HepG2 (cell line): ENCODE measurements at regions not wholly inside any gene's neighbourhood (a gene's known extent, or its start where the extent isn't known, plus 50 kb on each side); places are given as distances from the start of the nearest gene placed in this dataset.

ENCODE experiments used
- ATAC-seq: fragments of 200-7000 bp; cut with Tn5 transposase; 3 replicates; pipeline ENCODE4 v1.9.1; 2020; ENCODE audit warnings: mild to moderate bottlenecking, moderate library complexity
- BruUV-seq: library from RNA; stranded (reverse); fragments of 400-500 nt; replicated peaks from 2 replicates; lab custom pipeline; 2021; lab: Mats Ljungman, UMichigan
- CTCF ChIA-PET: fragments of 300-600 bp; formaldehyde crosslinking; extraction: SDS; loops from one replicate; lab custom pipeline; 2021; ENCODE audit warnings: low total read pairs, inconsistent platforms, low intra/inter-chr PET ratio; lab: Yijun Ruan, JAX
- POLR2A ChIA-PET: fragments of 350-600 bp; sonication (Branson Sonifier 250); formaldehyde crosslinking; loops from one replicate; lab custom pipeline; 2020; ENCODE audit warnings: antibody characterized with exemption, inconsistent platforms; lab: Yijun Ruan, JAX
- DNase-seq: peaks from one replicate; pipeline ENCODE4 v3.0.0-alpha.2; 2015; ENCODE audit warnings: low spot score
- FAIRE-seq: peaks from 3 replicates; lab custom pipeline; 2011; peaks lifted over from hg19 to GRCh38; lab: Jason Lieb, UNC
- H2AFZ ChIP-seq: one replicate; pipeline ENCODE4 v1.6.1; 2011; ENCODE audit warnings: low read length, inconsistent platforms
- H3K27ac ChIP-seq: fragments of 300-600 bp; 3 replicates; pipeline ENCODE4 v1.8.0; 2011; ENCODE audit warnings: mixed run types, mild to moderate bottlenecking, mixed read lengths, low read length, inconsistent platforms; ENCODE audit not compliant: insufficient read depth; ENCODE audit errors: extremely low read length
- H3K27me3 ChIP-seq, 2 experiments: fragments of 200-600 bp in 1 of 2; 2 replicates in 1 of 2; 3 replicates in 1 of 2; pipeline versions ENCODE4 v1.6.0 to v1.8.0; 2011; ENCODE audit warnings: low read length in 2 of 2, mild to moderate bottlenecking in 2 of 2, moderate library complexity in 2 of 2, inconsistent platforms in 1 of 2; ENCODE audit not compliant: insufficient read depth in 2 of 2, control insufficient read depth in 1 of 2
- H3K36me3 ChIP-seq, 2 experiments: fragments of 200-600 bp in 1 of 2; replicated peaks in 1 of 2; 2 replicates in 1 of 2; 3 replicates in 1 of 2; pipeline versions ENCODE4 v1.5.1 to v1.8.0; 2011; ENCODE audit warnings: low read length in 2 of 2, inconsistent platforms in 1 of 2; ENCODE audit not compliant: insufficient read depth in 2 of 2, control insufficient read depth in 1 of 2
- H3K4me1 ChIP-seq: 2 replicates; pipeline ENCODE4 v1.5.1; 2012; ENCODE audit warnings: low read length, inconsistent platforms; ENCODE audit not compliant: insufficient read depth
- H3K4me2 ChIP-seq: 2 replicates; pipeline ENCODE4 v1.6.0; 2011; ENCODE audit warnings: low read depth, low read length, inconsistent platforms
- H3K4me3 ChIP-seq, 3 experiments: fragments of 200-600 bp in 1 of 3; sonication (generic), shearing (Covaris generic) in 1 of 3; replicated peaks in 1 of 3; 2 replicates each; pipeline ENCODE4 v1.5.1; 2011 to 2016; ENCODE audit warnings: low read length in 3 of 3, inconsistent platforms in 2 of 3, low read depth in 2 of 3, mild to moderate bottlenecking in 2 of 3, control low read depth in 1 of 3, mixed read lengths in 1 of 3; ENCODE audit not compliant: insufficient read depth in 1 of 3
- H3K79me2 ChIP-seq: one replicate; pipeline ENCODE4 v1.6.1; 2011; ENCODE audit warnings: low read length, inconsistent platforms; ENCODE audit not compliant: insufficient read depth
- H3K9ac ChIP-seq: 2 replicates; pipeline ENCODE4 v1.6.0; 2011; ENCODE audit warnings: mild to moderate bottlenecking, low read depth, low read length, inconsistent platforms; ENCODE audit not compliant: insufficient read depth
- H3K9me3 ChIP-seq: 2 replicates; pipeline ENCODE4 v1.5.1; 2012; ENCODE audit warnings: mild to moderate bottlenecking, low read length
- H4K20me1 ChIP-seq: 2 replicates; pipeline ENCODE4 v1.6.0; 2011; ENCODE audit warnings: inconsistent platforms, mild to moderate bottlenecking, low read length, moderate library complexity; ENCODE audit not compliant: insufficient read depth
- ATF7 ChIP-seq, 2 experiments: fragments of 450-650 bp in 1 of 2; sonication (generic) in 1 of 2; formaldehyde crosslinking in 1 of 2; IDR thresholded peaks; 2 replicates each; pipeline versions ENCODE4 v1.4.0 to v1.6.1; 2016 to 2020; ENCODE audit warnings: antibody characterized with exemption in 1 of 2, mild to moderate bottlenecking in 1 of 2, missing genetic modification reagents in 1 of 2
- CENPT ChIP-seq: sonication (generic); formaldehyde crosslinking; IDR thresholded peaks from 2 replicates; pipeline ENCODE4 v1.8.0; 2022; ENCODE audit warnings: low read depth, mild to moderate bottlenecking, moderate library complexity, missing genetic modification reagents
- EEA1 ChIP-seq: sonication (generic); formaldehyde crosslinking; IDR thresholded peaks from 2 replicates; pipeline ENCODE4 v1.5.1; 2020; ENCODE audit warnings: mild to moderate bottlenecking, missing genetic modification reagents, borderline replicate concordance
- FOXP1 ChIP-seq, 2 experiments: fragments of 450-650 bp in 1 of 2; IDR thresholded peaks; 2 replicates each; pipeline ENCODE4 v1.6.1; 2017 to 2018; ENCODE audit warnings: antibody characterized with exemption in 1 of 2
- MBD4 ChIP-seq: IDR thresholded peaks from 2 replicates; pipeline ENCODE4 v1.6.1; 2012; ENCODE audit warnings: low read length, inconsistent platforms, borderline replicate concordance
- POGZ ChIP-seq: sonication (generic); formaldehyde crosslinking; IDR thresholded peaks from 2 replicates; pipeline ENCODE4 v1.4.0; 2020; ENCODE audit warnings: mild to moderate bottlenecking, missing genetic modification reagents
- RARA ChIP-seq: IDR thresholded peaks from 2 replicates; pipeline ENCODE4 v1.6.1; 2016; ENCODE audit warnings: missing genetic modification reagents, missing compliant biosample characterization
- SSRP1 ChIP-seq: IDR thresholded peaks from 2 replicates; pipeline ENCODE4 v1.6.1; 2016; ENCODE audit warnings: control low read depth
- TGIF2 ChIP-seq: IDR thresholded peaks from 2 replicates; pipeline ENCODE4 v1.6.1; 2016; ENCODE audit warnings: control low read depth, missing compliant biosample characterization
- ZBTB7B ChIP-seq: sonication (generic); formaldehyde crosslinking; IDR thresholded peaks from 2 replicates; pipeline ENCODE4 v1.4.0; 2020; ENCODE audit warnings: missing genetic modification reagents
- ZIK1 ChIP-seq: sonication (generic); formaldehyde crosslinking; IDR thresholded peaks from 2 replicates; pipeline ENCODE4 v1.5.0; 2020; ENCODE audit warnings: mild to moderate bottlenecking, low read depth, missing genetic modification reagents, borderline replicate concordance
- ZNF124 ChIP-seq: sonication (generic); formaldehyde crosslinking; IDR thresholded peaks from 2 replicates; pipeline ENCODE4 v1.4.0; 2020; ENCODE audit warnings: missing genetic modification reagents
- ZNF205 ChIP-seq: IDR thresholded peaks from 2 replicates; pipeline ENCODE4 v1.6.1; 2018; ENCODE audit warnings: missing biosample characterization, missing genetic modification reagents
- ZNF431 ChIP-seq: sonication (generic); formaldehyde crosslinking; IDR thresholded peaks from 2 replicates; pipeline ENCODE4 v1.9.0; 2022; ENCODE audit warnings: missing genetic modification reagents, low read depth, mild to moderate bottlenecking, borderline replicate concordance
- ZNF770 ChIP-seq: sonication (generic); formaldehyde crosslinking; IDR thresholded peaks from 2 replicates; pipeline ENCODE4 v1.5.0; 2020; ENCODE audit warnings: mild to moderate bottlenecking, missing genetic modification reagents
- ZNF781 ChIP-seq: sonication (generic); formaldehyde crosslinking; IDR thresholded peaks from 2 replicates; pipeline ENCODE4 v1.5.1; 2020; ENCODE audit warnings: borderline replicate concordance, mild to moderate bottlenecking, missing genetic modification reagents; ENCODE audit errors: not compliant biosample characterization
- WGBS: methylation state at CpG from one replicate; pipeline ENCODE4 v1.1.6; 2017; ENCODE audit warnings: low lambda C conversion rate; 5-methylcytosine and 5-hydroxymethylcytosine counted together
- in situ Hi-C: cut with HindIII; loops from 2 replicates; pipeline ENCODE4 v1.10.0; 2017; ENCODE audit warnings: low pct_unique_long_range_greater_than_20kb; ENCODE audit not compliant: extremely low pct_ligation_motif_present
- intact Hi-C: fragments of 100-400 bp; cut with micrococcal nuclease; formaldehyde crosslinking; loops from one replicate; pipeline ENCODE4 v1.10.0; 2022; ENCODE audit not compliant: unreplicated experiment
- TF ChIP-seq, protein P1 (sequence below): sonication (generic); formaldehyde crosslinking; IDR thresholded peaks from 2 replicates; pipeline ENCODE4 v1.9.0; 2021; ENCODE audit warnings: missing genetic modification reagents, borderline replicate concordance

GRCh38 chr5:89359046-89359445 lies 476.1 kb upstream of the MEF2C start:
- ChIA-PET CTCF (no interaction called here), POLR2A (no interaction called here)
- no peak for DNase-seq
- no peaks in the 10 kb centered on the region for H3K27me3 ChIP-seq
- no peak overlapping the region for H3K4me2 ChIP-seq
- no peak overlapping the region for H2AFZ ChIP-seq
- H3K36me3 ChIP-seq, result no peaks in the 10 kb centered on the region
- in situ Hi-C loops (no loop called here), intact Hi-C loops (no loop called here)
- no peaks in the 10 kb centered on the region for H3K79me2 ChIP-seq
- FAIRE-seq, result no peak
- no TSS peak for BruUV-seq
- H3K9me3 ChIP-seq, result no peaks in the 10 kb centered on the region
- H4K20me1 ChIP-seq, result no peaks in the 10 kb centered on the region
- no peak overlapping the region for H3K4me3 ChIP-seq
- TF ChIP-seq FOXP1 (IDR thresholded peaks at IDR 0.05) (no peak), FOXP1 (CRISPR knock-in tag; IDR thresholded peaks at IDR 0.05) (no peak), ATF7 (IDR thresholded peaks at IDR 0.05) (peak; percentile 81), ATF7 (CRISPR knock-in tag; IDR thresholded peaks at IDR 0.05) (no peak), ZIK1 (CRISPR knock-in tag) (no peak), CENPT (CRISPR knock-in tag) (no peak), POGZ (CRISPR knock-in tag) (no peak), ZNF124 (CRISPR knock-in tag) (no peak), TGIF2 (CRISPR knock-in tag) (no peak)
- H3K9ac ChIP-seq, result no peak overlapping the region
- no peak overlapping the region for H3K27ac ChIP-seq
- 0% methylated on average over 3 of the region's 3 CpGs for WGBS
- no peaks in the 10 kb centered on the region for H3K4me1 ChIP-seq
- no peak for ATAC-seq

- H3K9me3 ChIP-seq, result no peaks in the 10 kb centered on the region
- no peaks in the 10 kb centered on the region; a peak in 1 of 5 replicates for H3K27me3 ChIP-seq
- BruUV-seq, result no TSS peak
- in situ Hi-C loops (no loop called here), intact Hi-C loops (no loop called here)
- H3K36me3 ChIP-seq, result no peaks in the 10 kb centered on the region
- WGBS, result 0% methylated on average over 1 of the region's 1 CpG
- POLR2A ChIA-PET, result no interaction called here
- no peak overlapping the region for H2AFZ ChIP-seq
- no peak overlapping the region for H3K4me2 ChIP-seq
- no peak for FAIRE-seq
- H3K79me2 ChIP-seq, result no peaks in the 10 kb centered on the region
- H3K27ac ChIP-seq, result no peak overlapping the region
- no peak for ATAC-seq
- no peaks in the 10 kb centered on the region for H3K4me1 ChIP-seq
- H4K20me1 ChIP-seq, result no peaks in the 10 kb centered on the region
- no peak overlapping the region for H3K9ac ChIP-seq
- no peak overlapping the region for H3K4me3 ChIP-seq
- no peak for DNase-seq
- CTCF ChIA-PET, result no interaction called here
- TF ChIP-seq SSRP1 (CRISPR knock-in tag) (no peak), ZNF431 (CRISPR knock-in tag) (no peak), MBD4 (no peak), ZNF770 (CRISPR knock-in tag) (no peak), ZNF781 (CRISPR knock-in tag) (no peak), ZBTB7B (CRISPR knock-in tag) (no peak), EEA1 (CRISPR knock-in tag) (no peak), ZNF205 (CRISPR knock-in tag) (no peak), RARA (no peak)
- TF ChIP-seq, protein P1, sequence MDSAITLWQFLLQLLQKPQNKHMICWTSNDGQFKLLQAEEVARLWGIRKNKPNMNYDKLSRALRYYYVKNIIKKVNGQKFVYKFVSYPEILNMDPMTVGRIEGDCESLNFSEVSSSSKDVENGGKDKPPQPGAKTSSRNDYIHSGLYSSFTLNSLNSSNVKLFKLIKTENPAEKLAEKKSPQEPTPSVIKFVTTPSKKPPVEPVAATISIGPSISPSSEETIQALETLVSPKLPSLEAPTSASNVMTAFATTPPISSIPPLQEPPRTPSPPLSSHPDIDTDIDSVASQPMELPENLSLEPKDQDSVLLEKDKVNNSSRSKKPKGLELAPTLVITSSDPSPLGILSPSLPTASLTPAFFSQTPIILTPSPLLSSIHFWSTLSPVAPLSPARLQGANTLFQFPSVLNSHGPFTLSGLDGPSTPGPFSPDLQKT (CRISPR knock-in tag), result no peak
Observed at GRCh38 chr5:89353837-89354551, 471.0 kb upstream of the MEF2C start.
